Skeletal muscle cell (primary cell): ENCODE measurements at regions not wholly inside any gene's neighbourhood (a gene's known extent, or its start where the extent isn't known, plus 50 kb on each side); places are given as distances from the start of the nearest gene placed in this dataset.
"Not testable (repeated sequence)": the region's sequence is repeated elsewhere in the genome, so short reads cannot be mapped to it uniquely, and the experiment has no call there.

Experiments
- DNase-seq: peaks from one replicate; pipeline ENCODE4 v3.0.0-alpha.2; 2010; ENCODE audit warnings: low read depth
- H3K4me3 ChIP-seq: 2 replicates; pipeline ENCODE4 v1.5.1; 2011; ENCODE audit warnings: low read depth, mild to moderate bottlenecking, control low read depth, low read length, moderate library complexity

DNA sequence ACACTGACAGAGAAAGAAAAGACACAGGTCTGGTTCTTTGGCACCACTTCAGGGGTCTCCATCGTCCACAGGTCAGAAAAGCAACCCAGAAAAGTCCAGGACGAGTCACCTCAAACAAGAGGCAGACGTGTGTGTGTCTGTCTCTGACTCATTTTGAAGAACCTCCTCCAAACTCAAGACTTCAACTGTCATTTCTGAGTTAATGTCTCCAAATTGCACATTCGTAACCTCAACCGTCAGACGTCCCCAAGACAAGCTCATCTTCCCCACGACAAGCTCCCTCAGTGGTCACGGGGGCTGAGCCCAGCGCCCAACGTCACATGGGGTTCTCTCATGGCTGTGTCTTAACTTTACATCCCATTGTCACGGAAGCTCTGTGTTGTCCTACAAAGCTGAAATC, 70.2 kb upstream of the TNK2 start:
- not testable (repeated sequence) for DNase-seq

DNA sequence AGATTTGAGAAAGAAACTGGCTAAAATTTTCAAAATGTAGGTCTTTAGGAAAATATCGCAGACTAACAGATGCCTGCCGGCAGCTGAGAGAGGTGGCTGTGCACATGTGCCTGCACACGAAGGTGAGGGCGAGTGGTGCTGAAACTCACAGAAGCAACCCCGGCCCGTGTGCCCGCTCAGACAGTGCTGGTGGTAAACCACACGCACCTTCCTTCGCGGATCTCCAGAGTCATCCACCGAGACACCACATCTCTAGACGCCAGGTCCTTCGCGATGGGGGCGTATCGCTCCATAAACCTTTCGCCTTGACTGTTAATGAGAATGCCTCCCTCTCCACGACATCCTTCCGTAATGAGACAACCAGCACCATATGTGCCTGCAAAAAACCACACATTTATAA, 68.5 kb upstream of the TNK2 start:
- not testable (repeated sequence) for H3K4me3 ChIP-seq

More for the DNA sequence above, 70.2 kb upstream of the TNK2 start:
- not testable (repeated sequence) for H3K4me3 ChIP-seq

DNA sequence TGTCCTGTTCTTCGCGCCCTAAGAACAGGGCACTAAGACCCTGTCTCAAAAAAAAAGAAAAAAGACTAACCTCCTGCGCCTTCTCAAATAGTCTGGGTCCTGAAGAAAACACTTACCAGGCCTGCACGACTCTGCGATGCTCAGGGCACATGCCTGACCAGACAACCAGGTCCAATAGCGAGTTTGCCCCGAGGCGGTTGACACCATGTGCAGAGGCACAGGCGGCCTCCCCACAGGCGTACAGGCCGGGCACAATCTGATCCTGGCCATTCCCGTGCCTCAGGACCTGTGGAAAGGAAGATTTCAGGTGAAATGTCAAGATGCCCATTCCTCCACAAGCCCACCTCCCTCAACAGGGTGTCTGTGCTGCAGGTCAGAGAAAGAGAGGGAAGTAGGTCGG, 65.9 kb upstream of the TNK2 start:
- not testable (repeated sequence) for DNase-seq, H3K4me3 ChIP-seq

More for the DNA sequence above, 68.5 kb upstream of the TNK2 start:
- DNase-seq = not testable (repeated sequence)

DNA sequence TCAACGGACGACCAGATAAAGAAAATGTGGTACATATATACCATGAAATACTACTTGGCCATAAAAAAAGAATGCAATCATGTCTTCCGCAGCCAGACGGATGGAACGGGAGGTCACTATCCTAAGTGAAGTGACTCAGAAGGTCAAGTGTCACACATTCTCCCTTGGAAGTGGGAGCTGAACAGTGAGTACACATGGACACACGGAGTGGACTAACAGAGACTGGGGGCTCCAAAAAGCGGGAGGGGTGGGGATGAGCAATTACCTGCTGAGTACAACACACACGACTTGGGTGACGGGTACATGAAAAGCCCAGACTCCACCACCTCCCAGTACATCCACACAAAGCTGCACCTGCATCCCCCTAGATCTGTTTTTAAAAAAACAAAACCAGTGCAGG, 62.5 kb upstream of the TNK2 start:
- not testable (repeated sequence) for DNase-seq, H3K4me3 ChIP-seq

DNA sequence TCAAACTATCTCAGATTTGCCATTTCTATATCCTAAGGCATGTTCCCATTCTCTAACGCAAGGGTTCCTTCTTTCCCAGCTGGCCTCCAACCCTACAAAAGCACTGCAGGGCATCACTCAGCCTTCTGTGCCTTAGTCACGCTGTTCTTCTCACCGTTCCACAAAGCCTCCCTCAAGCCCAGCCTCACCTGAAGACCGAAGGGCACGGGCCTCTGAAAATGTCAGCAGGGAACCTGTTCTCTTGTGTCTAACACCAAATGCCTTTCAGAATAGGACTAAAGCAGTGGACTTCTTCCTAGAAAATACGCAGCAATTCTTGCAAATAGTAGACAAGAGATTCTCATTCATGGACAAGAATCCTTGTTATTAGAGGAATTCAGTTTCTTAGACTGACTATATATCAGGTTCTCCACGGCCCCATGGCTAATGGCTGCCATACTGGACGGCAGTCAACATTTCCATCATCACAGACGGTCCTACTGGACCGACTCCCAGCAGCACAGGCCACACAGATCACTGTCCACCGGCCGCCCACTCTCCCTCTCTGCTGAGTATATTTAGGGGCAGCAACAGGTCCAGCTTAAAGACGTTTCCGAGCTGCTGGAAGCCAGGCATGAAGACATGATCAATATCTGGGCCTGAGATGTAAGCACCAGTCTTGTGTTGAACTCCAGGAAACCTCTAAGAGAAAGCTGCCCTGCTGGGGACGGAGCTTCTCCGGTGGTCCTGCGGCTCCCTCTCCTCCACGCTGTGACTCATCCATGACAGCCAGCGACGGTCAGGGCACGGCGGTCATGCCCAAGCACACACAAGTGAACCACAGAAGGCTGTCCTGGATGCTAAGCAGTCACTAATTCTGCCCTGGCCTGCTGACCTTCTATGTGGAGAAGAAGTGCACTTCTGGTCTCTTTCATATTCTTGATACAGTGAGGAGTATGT, 61.8 kb upstream of the TNK2 start:
- not testable (repeated sequence) for DNase-seq, H3K4me3 ChIP-seq

DNA sequence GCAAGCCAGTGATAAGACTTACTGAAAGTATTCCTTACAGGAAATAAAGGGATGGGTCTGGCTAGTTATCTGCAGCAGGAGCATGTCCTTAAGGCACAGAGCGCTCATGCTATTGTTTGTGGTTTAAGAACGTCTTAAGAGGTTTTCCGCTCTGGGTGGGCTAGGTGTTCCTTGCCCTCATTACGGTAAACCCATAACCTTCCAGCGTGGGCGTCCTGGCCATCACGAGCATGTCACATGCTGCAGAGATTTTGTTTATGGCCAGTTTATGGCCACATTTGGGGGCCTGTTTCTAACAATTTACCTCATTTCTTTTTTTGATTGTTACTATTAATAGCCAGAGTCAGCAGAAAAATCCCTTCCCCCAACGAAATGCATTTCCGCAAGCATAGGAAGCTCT, 61.0 kb upstream of the TNK2 start:
- not testable (repeated sequence) for DNase-seq, H3K4me3 ChIP-seq

DNA sequence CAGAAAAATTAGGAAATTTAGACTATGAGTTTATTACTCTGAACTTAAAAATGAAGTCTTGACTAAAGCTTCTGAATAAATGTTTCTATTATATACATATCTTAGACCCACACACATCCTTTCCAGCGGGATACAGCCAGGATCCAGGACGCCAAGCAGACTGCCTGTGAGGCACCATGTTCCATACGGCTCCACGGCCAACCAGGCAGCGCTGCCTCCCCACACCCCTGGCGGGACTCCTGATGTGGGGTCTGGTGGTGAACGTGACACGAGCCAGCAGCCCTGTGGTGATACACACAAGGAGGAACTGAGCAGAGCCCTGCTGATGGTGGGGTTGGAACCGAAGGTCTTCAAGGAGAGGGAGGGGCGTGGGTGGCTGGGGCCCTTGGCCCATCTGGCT, 59.8 kb upstream of the TNK2 start:
- not testable (repeated sequence) for DNase-seq, H3K4me3 ChIP-seq

DNA sequence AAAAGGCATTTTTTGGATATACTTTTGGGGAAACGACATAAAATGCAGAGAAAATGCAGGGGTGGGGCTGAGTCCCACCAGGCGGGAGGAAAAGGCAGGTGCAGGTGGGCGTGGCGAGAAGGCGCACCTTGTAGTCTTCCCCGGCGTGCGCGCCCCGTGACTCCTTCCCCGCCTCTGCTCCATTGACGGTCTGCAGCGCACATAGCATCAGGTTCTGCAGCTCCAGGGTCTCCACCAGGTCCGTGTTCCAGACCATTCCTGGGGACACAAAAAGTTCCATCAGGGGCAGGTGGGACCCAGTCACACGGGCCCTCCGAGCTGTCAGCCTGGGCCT, 59.0 kb upstream of the TNK2 start:
- H3K4me3 ChIP-seq, DNase-seq: not testable (repeated sequence)

DNA sequence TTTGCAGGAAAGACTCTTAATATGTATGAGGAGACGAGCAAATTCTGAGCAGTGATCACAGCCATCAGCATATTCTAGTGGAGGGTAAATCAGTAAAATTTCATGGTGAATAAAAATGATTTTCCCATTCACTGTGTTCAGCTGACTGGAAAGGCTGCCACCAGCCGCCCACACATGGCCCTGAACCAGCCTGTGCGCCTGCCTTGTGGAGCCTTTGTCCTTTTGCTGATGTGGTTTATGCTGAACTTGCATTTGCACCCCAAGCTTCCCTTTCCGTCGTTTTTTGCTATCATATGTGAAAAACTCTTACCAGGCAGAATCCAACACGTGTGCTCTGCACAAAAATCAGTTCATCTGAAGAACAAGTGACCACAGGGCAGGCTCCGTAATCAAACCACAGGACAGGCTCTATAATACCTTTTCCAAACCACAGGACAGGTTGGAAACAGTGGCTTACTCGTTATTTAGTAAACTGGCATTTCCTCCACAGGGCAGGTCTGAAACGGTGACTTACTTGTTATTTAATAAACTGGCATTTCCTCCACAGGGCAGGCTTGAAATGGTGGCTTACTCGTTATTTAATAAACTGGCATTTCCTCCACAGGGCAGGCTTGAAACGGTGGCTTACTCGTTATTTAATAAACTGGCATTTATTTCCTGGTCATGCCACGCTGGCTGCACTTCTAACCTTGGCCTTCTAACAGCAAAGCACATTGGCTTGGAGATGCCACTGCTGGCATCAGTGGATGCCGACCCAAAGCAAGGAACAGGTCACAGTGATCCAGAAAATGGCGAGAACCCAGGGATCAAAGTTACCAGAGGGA, 58.4 kb upstream of the TNK2 start:
- H3K4me3 ChIP-seq, DNase-seq: not testable (repeated sequence)

DNA sequence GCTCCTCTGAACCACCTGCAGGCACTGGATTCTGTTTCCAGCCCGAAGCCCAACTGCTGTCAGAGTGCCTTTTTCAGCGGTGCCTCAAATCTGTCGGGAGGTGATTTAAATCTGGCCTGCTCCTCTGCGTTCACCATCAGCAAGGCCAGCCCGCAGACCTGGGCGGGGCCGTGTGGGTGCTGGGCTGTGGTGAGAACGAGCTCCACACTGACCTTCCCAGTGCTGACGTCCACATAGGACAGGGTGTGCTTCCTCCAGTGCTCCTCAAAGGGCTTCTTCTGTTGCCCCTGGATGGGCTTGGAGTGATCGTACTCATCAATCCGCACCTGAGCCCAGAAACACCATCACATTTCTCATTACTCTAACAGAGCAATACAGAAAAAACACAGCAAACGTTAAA, 56.9 kb upstream of the TNK2 start:
- DNase-seq, H3K4me3 ChIP-seq: not testable (repeated sequence)

DNA sequence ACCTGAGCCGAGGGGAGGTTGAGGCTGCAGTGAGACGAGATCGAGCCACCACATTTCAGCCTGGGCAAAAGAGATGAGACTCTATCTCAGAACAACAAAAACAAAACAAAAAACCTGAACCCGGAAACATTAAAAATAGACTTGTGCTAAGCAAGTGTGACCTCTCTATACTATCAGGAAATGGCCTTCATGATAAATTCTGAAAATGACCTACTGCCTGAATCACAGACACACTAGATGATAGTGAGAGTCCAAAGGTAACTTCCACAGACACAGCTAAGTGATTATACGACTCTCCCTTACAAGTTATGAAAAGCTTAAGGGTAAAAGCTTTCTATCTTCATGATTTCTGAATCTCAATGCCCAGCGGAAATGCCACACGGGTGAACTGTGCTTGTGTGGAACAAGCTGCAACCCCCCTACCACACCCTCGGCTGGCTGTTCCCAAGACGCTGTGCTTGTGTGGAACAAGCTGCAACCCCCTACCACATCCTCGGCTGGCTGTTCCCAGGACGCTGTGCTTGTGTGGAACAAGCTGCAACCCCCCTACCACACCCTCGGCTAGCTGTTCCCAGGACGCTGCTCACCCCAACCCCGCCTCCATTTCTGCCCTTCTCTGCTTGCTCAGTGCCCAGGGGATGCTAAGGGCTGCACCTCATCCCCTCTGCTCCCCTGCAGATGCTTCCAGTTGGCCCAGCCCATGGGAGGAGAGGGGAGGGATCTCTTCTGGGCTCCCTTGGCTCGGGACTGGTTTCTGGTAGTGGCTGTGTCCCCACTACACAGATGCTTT, 56.2 kb upstream of the TNK2 start:
- H3K4me3 ChIP-seq, DNase-seq: not testable (repeated sequence)

DNA sequence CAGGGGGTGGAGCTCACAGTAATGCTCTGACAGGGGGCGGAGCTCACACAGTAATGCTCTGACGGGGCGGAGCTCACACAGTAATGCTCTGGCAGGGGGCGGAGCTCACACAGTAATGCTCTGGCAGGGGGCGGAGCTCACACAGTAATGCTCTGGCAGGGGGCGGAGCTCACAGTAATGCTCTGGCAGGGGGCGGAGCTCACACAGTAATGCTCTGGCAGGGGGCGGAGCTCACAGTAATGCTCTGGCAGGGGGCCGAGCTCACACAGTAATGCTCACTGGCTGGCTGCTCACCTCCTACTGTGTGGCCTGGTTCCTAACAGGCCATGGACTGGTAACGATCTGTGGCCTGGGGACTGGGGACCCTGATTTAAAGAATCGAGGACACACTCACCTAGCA, 53.9 kb upstream of the TNK2 start:
- H3K4me3 ChIP-seq, DNase-seq: not testable (repeated sequence)

DNA sequence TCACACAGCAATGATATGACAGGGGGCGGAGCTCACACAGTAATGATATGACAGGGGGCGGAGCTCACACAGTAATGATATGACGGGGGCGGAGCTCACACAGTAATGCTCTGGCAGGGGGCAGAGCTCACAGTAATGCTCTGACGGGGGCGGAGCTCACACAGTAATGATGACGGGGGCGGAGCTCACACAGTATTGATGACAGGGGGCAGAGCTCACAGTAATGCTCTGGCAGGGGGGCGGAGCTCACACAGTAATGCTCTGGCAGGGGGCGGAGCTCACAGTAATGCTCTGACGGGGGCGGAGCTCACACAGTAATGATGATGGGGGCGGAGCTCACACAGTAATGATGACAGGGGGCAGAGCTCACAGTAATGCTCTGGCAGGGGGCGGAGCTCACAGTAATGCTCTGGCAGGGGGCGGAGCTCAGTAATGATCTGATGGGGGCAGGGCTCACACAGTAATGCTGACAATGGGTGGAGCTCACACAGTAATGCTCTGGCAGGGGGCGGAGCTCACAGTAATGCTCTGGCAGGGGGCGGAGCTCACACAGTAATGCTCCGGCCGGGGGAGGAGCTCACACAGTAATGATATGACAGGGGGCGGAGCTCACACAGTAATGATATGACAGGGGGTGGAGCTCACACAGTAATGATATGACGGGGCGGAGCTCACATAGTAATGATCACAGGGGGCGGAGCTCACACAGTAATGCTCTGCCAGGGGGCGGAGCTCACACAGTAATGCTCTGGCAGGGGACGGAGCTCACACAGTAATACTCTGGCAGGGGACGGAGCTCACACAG, 52.8 kb upstream of the TNK2 start:
- DNase-seq, H3K4me3 ChIP-seq: not testable (repeated sequence)

DNA sequence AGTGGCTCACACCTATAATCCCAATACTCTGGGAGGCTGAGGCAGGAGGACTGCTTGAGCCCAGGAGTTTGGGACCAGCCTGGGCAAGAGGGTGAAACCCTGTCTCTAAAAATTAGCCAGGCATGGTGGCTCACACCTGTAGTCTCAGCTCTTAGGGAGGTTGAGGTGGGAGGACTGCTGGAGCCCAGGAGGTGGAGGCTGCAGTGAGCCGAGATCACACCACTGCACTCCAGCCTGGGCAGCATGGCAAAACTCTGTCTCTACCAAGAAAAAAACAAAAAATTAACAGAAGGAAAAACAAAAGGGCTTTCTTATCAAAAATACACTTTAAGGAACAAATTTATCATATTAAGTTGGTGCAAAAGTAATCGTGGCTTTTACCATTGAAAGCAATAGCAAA, 51.8 kb upstream of the TNK2 start:
- not testable (repeated sequence) for H3K4me3 ChIP-seq, DNase-seq

DNA sequence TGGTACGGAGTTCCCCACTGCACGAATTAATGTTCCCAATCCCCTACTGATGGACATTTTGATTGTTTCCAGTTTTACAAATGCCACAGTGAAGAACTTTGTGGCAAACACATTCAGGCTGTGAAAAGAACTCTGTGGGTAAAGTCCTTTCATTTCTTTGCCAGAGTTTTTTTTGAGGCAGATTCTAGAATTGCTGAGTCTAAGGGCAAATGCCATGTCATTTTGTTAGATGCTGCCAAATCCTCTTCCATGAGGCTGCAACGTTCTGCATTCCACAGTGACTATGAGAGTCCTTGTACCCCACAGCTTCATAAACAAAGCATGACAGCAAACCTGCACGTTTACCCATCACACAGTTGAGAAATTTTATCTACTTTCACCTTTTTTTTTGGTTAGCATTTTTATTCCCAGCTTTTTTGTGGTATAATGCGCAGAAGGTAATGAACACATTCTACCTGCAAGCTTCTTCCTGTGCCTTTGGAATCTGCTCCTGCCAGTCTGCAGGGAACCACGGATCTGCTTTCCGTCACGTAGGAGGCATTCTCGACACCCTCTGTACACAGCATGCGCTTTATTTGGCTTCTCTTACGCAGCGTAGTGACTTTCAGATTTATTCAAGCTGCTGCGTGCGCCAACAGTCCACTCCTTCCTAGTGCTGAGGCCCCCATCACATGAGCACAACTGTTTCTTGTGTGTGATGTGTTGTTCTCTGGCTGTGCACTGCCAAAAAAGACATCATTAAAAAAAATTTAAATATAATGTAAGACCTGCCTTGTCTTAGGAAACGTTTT, 51.2 kb upstream of the TNK2 start:
- H3K4me3 ChIP-seq, DNase-seq: not testable (repeated sequence)

DNA sequence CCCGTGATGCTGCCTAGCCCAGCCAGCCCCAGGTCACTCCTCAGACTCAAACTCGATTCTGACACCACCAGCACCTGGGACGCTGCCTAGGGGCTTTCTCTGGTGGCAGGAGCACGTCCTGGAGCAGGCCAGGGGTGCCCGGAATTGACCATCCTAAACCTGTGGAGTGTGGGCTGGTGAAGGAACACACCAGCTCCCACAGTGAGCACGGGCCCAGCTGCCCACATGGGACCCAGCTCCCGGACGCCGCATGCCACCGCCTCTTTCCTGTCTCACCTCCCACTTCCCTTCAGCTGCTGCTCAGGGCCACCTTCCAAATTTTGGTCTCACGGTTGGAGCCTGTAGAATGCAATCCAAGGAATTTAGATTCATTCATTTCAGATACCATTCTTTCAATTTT, 50.4 kb upstream of the TNK2 start:
- DNase-seq, H3K4me3 ChIP-seq: not testable (repeated sequence)
